LNCAP (cell line): ENCODE measurements at regions not wholly inside any gene's neighbourhood (a gene's known extent, or its start where the extent isn't known, plus 50 kb on each side); places are given as distances from the start of the nearest gene placed in this dataset.

Source experiments
- TF ChIP-seq, protein P1 (sequence below): fragments of 450-650 bp; IDR thresholded peaks from 2 replicates; pipeline ENCODE4 v1.5.1; 2017; ENCODE audit warnings: mild to moderate bottlenecking

DNA sequence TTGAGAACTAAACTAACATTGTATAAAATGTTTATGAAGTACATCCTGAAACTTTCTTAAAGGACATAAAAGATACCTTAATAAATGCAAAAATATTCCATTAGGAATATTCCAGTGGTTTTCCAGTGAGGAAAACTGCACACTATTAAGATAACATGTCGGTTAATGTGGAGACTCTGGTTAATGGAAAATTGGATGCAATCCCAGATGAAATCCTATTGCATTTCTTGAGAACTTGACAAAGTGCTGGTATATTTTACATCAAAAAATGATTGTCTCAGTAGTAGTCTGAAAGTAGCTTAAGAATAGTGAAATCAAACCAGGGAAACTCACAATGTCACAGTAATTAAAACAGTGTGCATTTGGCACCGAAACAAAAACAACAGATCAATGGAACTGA lies 202.5 kb upstream of the MON1B start:
- TF ChIP-seq, protein P1, sequence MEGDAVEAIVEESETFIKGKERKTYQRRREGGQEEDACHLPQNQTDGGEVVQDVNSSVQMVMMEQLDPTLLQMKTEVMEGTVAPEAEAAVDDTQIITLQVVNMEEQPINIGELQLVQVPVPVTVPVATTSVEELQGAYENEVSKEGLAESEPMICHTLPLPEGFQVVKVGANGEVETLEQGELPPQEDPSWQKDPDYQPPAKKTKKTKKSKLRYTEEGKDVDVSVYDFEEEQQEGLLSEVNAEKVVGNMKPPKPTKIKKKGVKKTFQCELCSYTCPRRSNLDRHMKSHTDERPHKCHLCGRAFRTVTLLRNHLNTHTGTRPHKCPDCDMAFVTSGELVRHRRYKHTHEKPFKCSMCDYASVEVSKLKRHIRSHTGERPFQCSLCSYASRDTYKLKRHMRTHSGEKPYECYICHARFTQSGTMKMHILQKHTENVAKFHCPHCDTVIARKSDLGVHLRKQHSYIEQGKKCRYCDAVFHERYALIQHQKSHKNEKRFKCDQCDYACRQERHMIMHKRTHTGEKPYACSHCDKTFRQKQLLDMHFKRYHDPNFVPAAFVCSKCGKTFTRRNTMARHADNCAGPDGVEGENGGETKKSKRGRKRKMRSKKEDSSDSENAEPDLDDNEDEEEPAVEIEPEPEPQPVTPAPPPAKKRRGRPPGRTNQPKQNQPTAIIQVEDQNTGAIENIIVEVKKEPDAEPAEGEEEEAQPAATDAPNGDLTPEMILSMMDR, result no peak

DNA sequence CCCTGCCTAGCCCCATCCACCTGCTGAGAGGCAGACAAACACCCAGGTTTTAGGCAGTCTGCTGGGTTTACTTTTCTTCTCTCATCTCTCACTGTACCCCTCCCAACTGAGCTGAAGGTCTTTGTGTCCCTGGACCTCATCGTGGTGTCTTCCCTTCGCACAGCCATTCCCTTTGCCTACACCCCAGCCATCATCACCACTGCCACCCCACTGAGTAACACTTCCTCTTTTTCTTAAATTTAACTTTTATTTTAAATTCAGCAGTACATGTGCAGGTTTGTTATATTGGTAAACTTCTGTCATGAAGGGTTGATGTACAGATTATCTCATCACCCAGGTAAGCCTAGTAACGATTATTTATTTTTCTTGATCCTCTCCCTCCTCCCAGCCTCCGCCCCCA lies 188.3 kb upstream of the MON1B start:
- TF ChIP-seq, protein P1, result no peak

DNA sequence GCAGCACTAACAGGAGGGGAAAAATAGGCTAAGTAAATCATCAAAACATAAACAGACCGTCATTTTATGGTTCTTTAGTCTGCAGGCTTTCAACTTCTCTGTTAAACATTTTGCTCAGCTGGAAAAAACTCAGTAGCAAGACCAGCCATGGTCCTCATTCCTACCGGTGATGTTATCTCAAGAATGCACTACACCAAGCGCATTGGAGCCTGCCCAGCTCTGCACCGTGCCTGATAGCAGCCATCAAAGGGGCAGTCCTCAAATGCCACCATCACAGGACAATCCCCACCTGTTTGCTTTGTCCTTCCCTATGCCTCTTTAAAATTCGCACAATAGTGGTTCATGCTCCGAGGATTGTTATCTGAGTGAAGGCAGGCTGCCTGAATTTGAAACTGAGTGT lies 181.5 kb upstream of the MON1B start:
- TF ChIP-seq, protein P1, result no peak

DNA sequence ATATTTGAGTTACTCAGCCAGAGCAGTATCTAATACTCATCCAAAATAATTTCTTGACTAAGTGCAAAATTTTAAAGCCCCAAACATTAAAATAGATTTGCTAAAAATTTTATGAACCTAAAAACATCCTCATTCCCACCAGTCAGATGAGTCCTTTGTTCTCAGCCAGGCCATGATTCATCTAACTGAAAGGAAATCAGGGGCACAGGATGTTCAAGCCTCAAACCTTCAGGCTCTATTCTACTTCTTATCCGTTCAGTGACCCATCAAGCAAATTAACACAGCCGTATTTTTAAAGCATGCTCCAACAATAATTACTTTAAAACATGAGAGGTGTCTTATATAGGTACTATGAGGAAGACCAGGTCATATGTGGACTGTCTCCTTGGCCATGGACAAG lies 176.5 kb upstream of the MON1B start:
- TF ChIP-seq, protein P1, result no peak

DNA sequence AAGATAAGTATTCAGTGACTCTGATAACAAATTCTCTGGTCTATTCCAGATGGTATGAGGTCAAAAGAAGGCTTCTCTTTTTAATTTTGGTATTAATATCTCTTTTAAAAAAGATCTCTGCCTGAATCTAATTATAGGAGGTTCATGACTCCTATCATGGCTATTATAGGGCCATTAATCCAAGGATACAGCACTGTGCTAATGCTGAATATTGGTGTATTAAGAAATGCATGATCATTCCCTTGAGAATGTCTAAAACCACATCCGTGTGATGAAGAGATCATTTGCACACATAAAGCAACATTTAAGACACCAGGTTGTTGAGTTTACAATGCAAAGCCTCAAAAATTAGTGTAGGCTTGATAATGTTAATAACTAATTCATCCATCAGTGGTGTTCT lies 160.4 kb upstream of the MON1B start:
- TF ChIP-seq, protein P1, result no peak

DNA sequence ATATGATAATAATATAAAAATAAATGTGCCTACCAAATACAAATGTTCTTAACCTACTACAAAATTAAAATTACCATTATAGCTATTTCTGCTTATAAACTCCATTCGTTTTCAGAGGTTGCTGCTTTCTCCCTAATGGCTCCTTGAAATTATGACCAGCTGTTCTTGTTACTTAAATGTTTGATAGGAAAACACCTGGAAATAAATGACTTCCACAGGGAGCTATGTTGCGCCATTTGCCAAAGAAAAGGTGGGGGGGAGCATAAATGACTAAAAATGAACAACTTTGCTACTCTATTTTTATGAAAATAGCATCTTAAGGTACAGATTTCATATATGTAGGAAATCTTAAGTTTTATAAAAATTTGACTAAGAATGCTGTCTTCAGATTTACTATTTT lies 157.5 kb upstream of the MON1B start:
- TF ChIP-seq, protein P1, result no peak

DNA sequence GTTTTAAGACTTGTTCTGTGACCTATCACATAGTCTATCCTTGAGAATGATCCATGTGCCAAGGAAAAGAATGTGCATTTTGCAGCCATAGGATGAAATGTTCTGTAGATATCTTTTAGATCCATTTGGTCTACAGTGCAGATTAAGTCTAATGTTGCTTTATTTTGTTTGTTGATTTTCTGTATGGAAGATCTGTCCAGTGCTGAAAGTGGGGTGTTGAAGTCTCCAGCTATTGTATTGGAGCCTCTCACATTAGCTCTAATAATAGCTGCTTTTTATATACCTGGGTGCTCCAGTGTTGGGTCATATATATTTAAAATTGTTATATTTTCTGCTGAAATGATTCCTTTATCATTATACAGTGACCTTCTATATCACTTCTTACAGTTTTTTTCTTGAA lies 155.6 kb upstream of the MON1B start:
- TF ChIP-seq, protein P1, result no peak

DNA sequence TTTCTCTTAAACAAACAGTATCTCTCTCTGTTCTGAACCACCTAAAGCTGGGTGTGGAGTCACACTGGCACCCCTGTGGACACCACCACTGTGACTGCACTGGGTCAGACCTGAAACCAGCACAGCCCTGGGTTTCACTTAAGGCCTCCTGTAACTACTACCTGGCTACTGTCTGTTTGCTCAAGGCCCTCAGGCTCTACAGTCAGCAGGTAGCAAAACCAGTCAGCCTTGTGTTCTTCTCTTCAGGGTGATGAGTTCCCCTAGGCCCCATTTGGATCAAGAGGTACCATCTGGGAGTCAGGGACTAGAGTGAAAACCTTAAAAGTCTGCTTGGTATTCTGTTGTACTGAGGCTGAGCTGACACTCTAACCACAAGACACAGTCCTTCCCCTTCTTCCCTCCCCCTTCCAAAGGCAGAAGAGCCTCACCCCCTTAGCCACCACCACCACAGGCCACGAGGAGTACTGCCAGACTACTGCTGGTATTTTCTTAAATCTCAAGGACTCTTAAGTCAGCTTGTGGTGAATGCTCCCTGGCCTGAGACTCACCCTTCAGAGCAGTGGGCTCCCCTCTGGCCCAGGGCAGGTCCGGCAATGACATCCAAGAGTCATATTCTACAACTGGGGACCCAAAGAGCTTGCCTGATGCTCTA lies 153.2 kb upstream of the MON1B start:
- TF ChIP-seq, protein P1, result no peak
